Activated B cell treated with CpG ODN at 0.5 μM for 24 hours (primary cell): ENCODE measurements at regions not wholly inside any gene's neighbourhood (a gene's known extent, or its start where the extent isn't known, plus 50 kb on each side); places are given as distances from the start of the nearest gene placed in this dataset.

Experiments used
- ATAC-seq: fragments of 200-7000 bp; cut with Tn5 transposase; one replicate; pipeline ENCODE4 v1.10.0; 2021; ENCODE audit warnings: low read depth, mild to moderate bottlenecking, moderate library complexity
- CTCF ChIA-PET: fragments of 350-600 bp; sonication (Branson Sonifier 250); formaldehyde crosslinking; loops from one replicate; lab custom pipeline; 2021; ENCODE audit warnings: antibody characterized with exemption; lab: Charles Lee
- POLR2A ChIA-PET: fragments of 350-600 bp; sonication (Branson Sonifier 250); formaldehyde crosslinking; loops from one replicate; lab custom pipeline; 2021; ENCODE audit warnings: antibody characterized with exemption; lab: Charles Lee
- DNase-seq: peaks from one replicate; pipeline ENCODE4 v3.0.0; 2022
- H3K27ac Mint-ChIP-seq: one replicate; pipeline ENCODE4 v1.8.0; 2020; ENCODE audit warnings: mixed read lengths
- H3K27me3 Mint-ChIP-seq: one replicate; pipeline ENCODE4 v1.8.0; 2021; ENCODE audit warnings: mixed read lengths
- H3K36me3 Mint-ChIP-seq: one replicate; pipeline ENCODE4 v1.8.0; 2021; ENCODE audit warnings: low read depth, mixed read lengths
- H3K4me1 Mint-ChIP-seq: one replicate; pipeline ENCODE4 v1.8.0; 2021; ENCODE audit warnings: mixed read lengths
- H3K4me3 Mint-ChIP-seq: one replicate; pipeline ENCODE4 v1.8.0; 2020; ENCODE audit warnings: mild to moderate bottlenecking, mixed read lengths
- H3K9me3 Mint-ChIP-seq: one replicate; pipeline ENCODE4 v1.8.0; 2020; ENCODE audit warnings: mixed read lengths
- CTCF ChIP-seq: fragments of 200-600 bp; IDR thresholded peaks from one replicate; pipeline ENCODE4 v1.8.0; 2022; ENCODE audit warnings: antibody characterized with exemption, mild to moderate bottlenecking
- intact Hi-C: fragments of 100-400 bp; cut with micrococcal nuclease; formaldehyde crosslinking; loops from one replicate; pipeline ENCODE4 v1.15.1; 2024

- DNase-seq = no peak
- H3K4me1 Mint-ChIP-seq = peaks cover 6% of the 10 kb centered on the region
- intact Hi-C loops = no loop called here
- no peaks in the 10 kb centered on the region for H3K27me3 Mint-ChIP-seq
- POLR2A ChIA-PET = no interaction called here
- CTCF ChIA-PET = no interaction called here
- H3K4me3 Mint-ChIP-seq = no peak overlapping the region
- TF ChIP-seq CTCF = no peak
- peaks cover 3% of the 10 kb centered on the region for H3K36me3 Mint-ChIP-seq
- peaks cover 9% of the 10 kb centered on the region for H3K9me3 Mint-ChIP-seq
- no peak for ATAC-seq
- no peak overlapping the region for H3K27ac Mint-ChIP-seq
Measured at GRCh38 chr15:70227147-70227546, 129.4 kb upstream of the TLE3 start.

GRCh38 chr15:70226337-70226980, 128.7 kb upstream of the TLE3 start:
- ChIA-PET POLR2A (no interaction called here), CTCF (no interaction called here)
- Mint-ChIP-seq H3K27me3 (no peaks in the 10 kb centered on the region), H3K27ac (no peak overlapping the region), H3K9me3 (peaks cover 4% of the 10 kb centered on the region), H3K36me3 (peaks cover under 1% of the 10 kb centered on the region), H3K4me3 (no peak overlapping the region), H3K4me1 (peaks cover 6% of the 10 kb centered on the region)
- TF ChIP-seq CTCF = no peak
- ATAC-seq (no peak), DNase-seq (no peak)
- intact Hi-C loops = no loop called here

- intact Hi-C loops = no loop called here
- TF ChIP-seq CTCF = no peak
- CTCF ChIA-PET = no interaction called here
- H3K4me3 Mint-ChIP-seq = no peak overlapping the region
- peaks cover 11% of the 10 kb centered on the region for H3K4me1 Mint-ChIP-seq
- ATAC-seq = no peak
- no peak overlapping the region for H3K27ac Mint-ChIP-seq
- peaks cover 3% of the 10 kb centered on the region for H3K9me3 Mint-ChIP-seq
- no peaks in the 10 kb centered on the region for H3K27me3 Mint-ChIP-seq
- no peak for DNase-seq
- H3K36me3 Mint-ChIP-seq = no peaks in the 10 kb centered on the region
- POLR2A ChIA-PET = no interaction called here
Measured at GRCh38 chr15:70225416-70225815, 127.7 kb upstream of the TLE3 start.

GRCh38 chr15:70222606-70223005, 124.9 kb upstream of the TLE3 start:
- Mint-ChIP-seq H3K27me3 (no peaks in the 10 kb centered on the region), H3K9me3 (no peaks in the 10 kb centered on the region), H3K27ac (no peak overlapping the region), H3K4me1 (peaks cover 18% of the 10 kb centered on the region), H3K36me3 (no peaks in the 10 kb centered on the region), H3K4me3 (no peak overlapping the region)
- ChIA-PET CTCF (no interaction called here), POLR2A (no interaction called here)
- ATAC-seq (no peak), DNase-seq (no peak)
- TF ChIP-seq CTCF = no peak
- intact Hi-C loops = no loop called here

- H3K27ac Mint-ChIP-seq = no peak overlapping the region
- no peak for TF ChIP-seq CTCF
- intact Hi-C loops = no loop called here
Measured at GRCh38 chr15:70220490-70221096, 122.9 kb upstream of the TLE3 start.

More at GRCh38 chr15:70220490-70221096, 122.9 kb upstream of the TLE3 start:
- no peaks in the 10 kb centered on the region for H3K36me3 Mint-ChIP-seq
- peaks cover 18% of the 10 kb centered on the region for H3K4me1 Mint-ChIP-seq
- CTCF ChIA-PET = no interaction called here
- DNase-seq (no peak), ATAC-seq (no peak)
- H3K9me3 Mint-ChIP-seq = no peaks in the 10 kb centered on the region
- no peaks in the 10 kb centered on the region for H3K27me3 Mint-ChIP-seq
- H3K4me3 Mint-ChIP-seq = no peak overlapping the region
- POLR2A ChIA-PET = interaction anchor here (1.3 kb wide), 1 partner anchor 15 kb away, joined by 3 read pairs; no protein-coding TSS in a partner anchor
